ENCODE measurements at regions not wholly inside any gene's neighbourhood (a gene's known extent, or its start where the extent isn't known, plus 50 kb on each side); places are given as distances from the start of the nearest gene placed in this dataset.

DNA sequence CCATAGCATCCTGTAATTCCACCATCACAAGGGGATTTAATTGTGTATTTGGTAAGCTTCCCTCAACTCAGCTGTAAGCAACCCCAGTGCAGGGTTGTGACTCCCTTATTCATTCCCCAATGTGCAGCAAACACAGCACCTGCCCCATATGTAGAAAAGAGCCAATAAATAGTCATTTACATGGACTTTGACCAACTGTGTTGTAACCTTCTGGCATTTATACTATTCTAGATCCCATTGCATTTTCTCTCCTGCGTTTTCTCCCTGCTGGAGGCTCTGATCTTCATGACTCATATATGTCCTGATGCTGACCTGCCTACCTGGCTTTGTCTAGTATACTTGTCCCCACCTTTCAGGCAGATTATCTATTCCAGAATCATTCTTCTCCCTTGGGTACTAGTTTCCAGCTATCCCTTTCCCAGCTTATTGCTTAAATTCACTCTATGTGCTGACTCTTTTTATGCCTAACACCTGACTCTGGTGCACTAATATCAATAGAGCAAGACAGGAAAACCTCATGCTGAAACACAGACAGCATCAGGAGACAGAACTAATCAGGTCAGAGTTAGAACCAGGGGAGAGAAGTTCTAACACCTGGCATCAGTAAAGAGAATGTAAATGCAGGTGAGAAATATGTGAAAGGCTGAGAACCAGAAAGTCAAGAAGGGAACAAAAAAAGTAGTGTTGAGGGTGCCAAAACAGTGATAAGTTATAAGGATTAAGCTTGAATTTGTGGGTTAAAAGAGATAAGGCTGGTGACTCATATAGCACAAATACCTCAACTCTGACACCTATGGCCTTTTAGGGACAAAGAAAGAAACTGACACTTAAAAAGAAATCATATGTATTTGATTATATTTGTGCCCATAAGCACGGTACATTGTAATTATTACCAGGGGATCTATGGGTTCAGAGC lies 402.7 kb downstream of the IPMK start:
- no peaks in the 10 kb centered on the region for H3K36me3 ChIP-seq (ENCODE audit: control insufficient read depth, insufficient read depth, low read length)
- no peak overlapping the region for H3K27ac ChIP-seq
- H3K27me3 ChIP-seq (ENCODE audit: control insufficient read depth, insufficient read depth, low read length): no peaks in the 10 kb centered on the region
- no peak overlapping the region for H3K4me2 ChIP-seq (ENCODE audit: low read length)
- H2AFZ ChIP-seq: no peak overlapping the region
- H3K79me2 ChIP-seq: no peaks in the 10 kb centered on the region
- TF ChIP-seq, protein P1, sequence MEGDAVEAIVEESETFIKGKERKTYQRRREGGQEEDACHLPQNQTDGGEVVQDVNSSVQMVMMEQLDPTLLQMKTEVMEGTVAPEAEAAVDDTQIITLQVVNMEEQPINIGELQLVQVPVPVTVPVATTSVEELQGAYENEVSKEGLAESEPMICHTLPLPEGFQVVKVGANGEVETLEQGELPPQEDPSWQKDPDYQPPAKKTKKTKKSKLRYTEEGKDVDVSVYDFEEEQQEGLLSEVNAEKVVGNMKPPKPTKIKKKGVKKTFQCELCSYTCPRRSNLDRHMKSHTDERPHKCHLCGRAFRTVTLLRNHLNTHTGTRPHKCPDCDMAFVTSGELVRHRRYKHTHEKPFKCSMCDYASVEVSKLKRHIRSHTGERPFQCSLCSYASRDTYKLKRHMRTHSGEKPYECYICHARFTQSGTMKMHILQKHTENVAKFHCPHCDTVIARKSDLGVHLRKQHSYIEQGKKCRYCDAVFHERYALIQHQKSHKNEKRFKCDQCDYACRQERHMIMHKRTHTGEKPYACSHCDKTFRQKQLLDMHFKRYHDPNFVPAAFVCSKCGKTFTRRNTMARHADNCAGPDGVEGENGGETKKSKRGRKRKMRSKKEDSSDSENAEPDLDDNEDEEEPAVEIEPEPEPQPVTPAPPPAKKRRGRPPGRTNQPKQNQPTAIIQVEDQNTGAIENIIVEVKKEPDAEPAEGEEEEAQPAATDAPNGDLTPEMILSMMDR (IDR thresholded peaks at IDR 0.05): no peak
- H3K9ac ChIP-seq: no peak overlapping the region
- peaks cover 3% of the 10 kb centered on the region for H3K9me3 ChIP-seq (ENCODE audit: control insufficient read depth, low read length)
- H3K4me1 ChIP-seq: no peaks in the 10 kb centered on the region
- H3K4me3 ChIP-seq (ENCODE audit: low read depth, low read length): no peak overlapping the region

DNA sequence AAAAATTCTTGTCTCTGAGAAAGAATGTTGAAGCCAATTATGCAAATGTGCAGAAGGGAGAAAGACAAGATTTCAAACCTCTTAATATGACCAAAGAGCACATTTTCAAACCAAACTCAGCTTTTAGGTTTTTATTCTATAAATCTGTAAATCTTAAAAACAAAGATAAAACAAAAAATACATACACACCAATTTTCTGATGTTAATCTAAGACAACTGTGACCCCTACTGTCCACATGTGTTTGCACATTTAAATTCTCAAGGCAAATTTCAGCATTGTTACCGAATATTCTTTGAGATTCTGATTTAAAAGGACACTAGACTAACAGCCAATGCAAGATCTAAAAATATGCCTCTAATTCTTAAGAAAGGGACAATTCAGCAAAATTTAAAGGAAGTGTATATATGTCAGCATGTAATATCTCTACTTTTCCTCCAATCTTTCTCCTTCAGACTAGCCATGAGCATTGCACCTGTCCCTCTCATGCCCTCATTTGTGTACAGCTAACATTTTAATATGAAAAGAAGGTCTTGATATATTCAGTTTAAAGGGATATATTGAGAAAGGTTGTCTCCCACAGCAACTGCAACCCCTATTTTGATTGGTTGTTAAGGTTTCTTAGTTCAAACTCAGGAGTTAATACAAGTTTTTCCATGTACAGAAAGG lies 417.9 kb downstream of the IPMK start:
- Histone ChIP-seq H3K79me2 (no peaks in the 10 kb centered on the region), H3K9me3 (ENCODE audit: control insufficient read depth, low read length) (no peaks in the 10 kb centered on the region), H3K4me2 (ENCODE audit: low read length) (no peak overlapping the region), H3K36me3 (ENCODE audit: control insufficient read depth, insufficient read depth, low read length) (no peaks in the 10 kb centered on the region), H3K4me1 (no peaks in the 10 kb centered on the region), H3K27me3 (ENCODE audit: control insufficient read depth, insufficient read depth, low read length) (no peaks in the 10 kb centered on the region), H3K27ac (no peak overlapping the region), H3K9ac (no peak overlapping the region), H2AFZ (no peak overlapping the region), H3K4me3 (ENCODE audit: low read depth, low read length) (no peak overlapping the region)
- TF ChIP-seq, protein P1 (IDR thresholded peaks at IDR 0.05): no peak

- no peaks in the 10 kb centered on the region for H3K27me3 ChIP-seq (ENCODE audit: control insufficient read depth, insufficient read depth, low read length)
- no peak overlapping the region for H3K4me3 ChIP-seq (ENCODE audit: low read depth, low read length)
- H3K27ac ChIP-seq: no peak overlapping the region
- no peaks in the 10 kb centered on the region for H3K4me1 ChIP-seq
- H3K9ac ChIP-seq: no peak overlapping the region
- H3K36me3 ChIP-seq (ENCODE audit: control insufficient read depth, insufficient read depth, low read length): no peaks in the 10 kb centered on the region
- no peaks in the 10 kb centered on the region for H3K9me3 ChIP-seq (ENCODE audit: control insufficient read depth, low read length)
- no peaks in the 10 kb centered on the region for H3K79me2 ChIP-seq
- no peak overlapping the region for H3K4me2 ChIP-seq (ENCODE audit: low read length)
- TF ChIP-seq, protein P1 (IDR thresholded peaks at IDR 0.05): no peak
- H2AFZ ChIP-seq: no peak overlapping the region
Measured at GRCh38 chr10:57846307-57847065, 421.2 kb downstream of the IPMK start.

DNA sequence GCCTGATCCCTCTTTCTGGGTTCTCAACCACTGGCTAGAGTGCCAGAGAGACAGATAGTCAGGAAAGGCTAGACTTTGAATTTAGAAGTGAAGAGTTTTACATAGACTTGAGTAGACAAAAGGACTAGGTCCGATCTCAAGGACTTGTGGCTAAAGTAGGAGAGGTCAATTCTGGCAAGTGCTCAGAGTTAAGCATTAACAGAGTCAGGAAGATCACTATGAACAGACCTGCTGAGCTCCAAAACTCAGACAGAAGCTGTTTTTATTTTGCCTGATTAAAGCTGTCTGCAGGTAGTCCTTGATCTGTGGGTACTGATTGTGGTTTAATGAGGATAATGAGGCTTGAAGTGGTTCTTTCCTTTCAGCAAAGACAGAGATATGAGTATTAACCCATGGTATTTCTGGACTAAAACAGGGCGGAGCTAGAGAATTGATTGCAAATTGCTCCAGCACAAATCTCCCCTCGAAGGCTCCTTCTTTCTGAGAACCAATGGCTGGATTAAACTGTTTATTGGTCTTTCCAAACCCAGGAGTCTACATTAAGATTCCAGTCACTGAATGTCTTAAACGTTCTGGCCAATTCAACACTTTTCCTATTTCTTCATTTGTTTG lies 423.2 kb downstream of the IPMK start:
- no peak overlapping the region for H3K9ac ChIP-seq
- H2AFZ ChIP-seq: no peak overlapping the region
- H3K27ac ChIP-seq: no peak overlapping the region
- H3K9me3 ChIP-seq (ENCODE audit: control insufficient read depth, low read length): no peaks in the 10 kb centered on the region
- no peak overlapping the region for H3K4me2 ChIP-seq (ENCODE audit: low read length)
- H3K27me3 ChIP-seq (ENCODE audit: control insufficient read depth, insufficient read depth, low read length): no peaks in the 10 kb centered on the region
- H3K4me1 ChIP-seq: no peaks in the 10 kb centered on the region
- H3K36me3 ChIP-seq (ENCODE audit: control insufficient read depth, insufficient read depth, low read length): no peaks in the 10 kb centered on the region
- no peak overlapping the region for H3K4me3 ChIP-seq (ENCODE audit: low read depth, low read length)
- TF ChIP-seq, protein P1 (IDR thresholded peaks at IDR 0.05): no peak
- H3K79me2 ChIP-seq: no peaks in the 10 kb centered on the region

All from parathyroid adenoma (tissue), 2 donors.